Neuronal stem cell (in vitro differentiated cells): ENCODE measurements at regions not wholly inside any gene's neighbourhood (a gene's known extent, or its start where the extent isn't known, plus 50 kb on each side); places are given as distances from the start of the nearest gene placed in this dataset.
A peak's percentile ranks its signal among the peaks of the same experiment; 100 is the strongest.

ENCODE experiments used
- DNase-seq: peaks from one replicate; pipeline ENCODE4 v3.0.0-alpha.2; 2013; ENCODE audit warnings: low spot score
- H2AFZ ChIP-seq: one replicate; pipeline ENCODE4 v1.6.1; 2013; ENCODE audit warnings: mild to moderate bottlenecking, low read length, inconsistent platforms
- H2AK5ac ChIP-seq: 2 replicates; pipeline ENCODE4 v1.6.1; 2013; ENCODE audit warnings: low read depth, mild to moderate bottlenecking, inconsistent platforms, low read length, moderate library complexity, mixed read lengths
- H2BK120ac ChIP-seq: 2 replicates; pipeline ENCODE4 v1.6.1; 2013; ENCODE audit warnings: low read depth, mild to moderate bottlenecking, inconsistent platforms, low read length, moderate library complexity, mixed read lengths
- H2BK12ac ChIP-seq: one replicate; pipeline ENCODE4 v1.6.1; 2013; ENCODE audit warnings: low read length, inconsistent platforms
- H2BK15ac ChIP-seq: 2 replicates; pipeline ENCODE4 v1.6.1; 2013; ENCODE audit warnings: mild to moderate bottlenecking, low read length, inconsistent platforms, mixed read lengths
- H2BK5ac ChIP-seq: one replicate; pipeline ENCODE4 v1.6.1; 2013; ENCODE audit warnings: inconsistent platforms, mild to moderate bottlenecking, low read length, moderate library complexity
- H3K14ac ChIP-seq: one replicate; pipeline ENCODE4 v1.6.1; 2013; ENCODE audit warnings: low read length, inconsistent platforms
- H3K18ac ChIP-seq: 2 replicates; pipeline ENCODE4 v1.6.1; 2013; ENCODE audit warnings: low read length, inconsistent platforms
- H3K23ac ChIP-seq: 2 replicates; pipeline ENCODE4 v1.6.1; 2013; ENCODE audit warnings: low read depth, mild to moderate bottlenecking, mixed read lengths, low read length, inconsistent platforms; ENCODE audit not compliant: poor library complexity
- H3K27ac ChIP-seq: replicated peaks from 3 replicates; pipeline ENCODE4 v1.5.1; 2013; ENCODE audit warnings: low read length, inconsistent platforms
- H3K27me3 ChIP-seq, 3 experiments: 2 replicates each; pipeline ENCODE4 v1.6.1; 2013; ENCODE audit warnings: low read length in 3 of 3, mild to moderate bottlenecking in 2 of 3, inconsistent platforms in 1 of 3, low read depth in 1 of 3, mixed read lengths in 1 of 3, moderate library complexity in 1 of 3; ENCODE audit not compliant: control insufficient read depth in 3 of 3, insufficient read depth in 3 of 3
- H3K36me3 ChIP-seq, 2 donors: replicated peaks in 1 of 2; 2 replicates each; pipeline ENCODE4 v1.6.1; 2013; ENCODE audit warnings: low read length in 2 of 2; ENCODE audit not compliant: control insufficient read depth in 2 of 2, insufficient read depth in 2 of 2
- H3K4ac ChIP-seq: 2 replicates; pipeline ENCODE4 v1.6.1; 2013; ENCODE audit warnings: inconsistent platforms, mild to moderate bottlenecking, low read length, moderate library complexity
- H3K4me1 ChIP-seq, 2 donors: 1 replicate in 1 of 2; 2 replicates in 1 of 2; pipeline ENCODE4 v1.6.1; 2013; ENCODE audit warnings: low read length in 2 of 2, low read depth in 1 of 2; ENCODE audit not compliant: control insufficient read depth in 2 of 2, insufficient read depth in 1 of 2
- H3K4me2 ChIP-seq: one replicate; pipeline ENCODE4 v1.6.1; 2013; ENCODE audit warnings: mild to moderate bottlenecking, low read length, inconsistent platforms; ENCODE audit not compliant: insufficient read depth, poor library complexity, severe bottlenecking
- H3K4me3 ChIP-seq, 2 donors: 2 replicates each; pipeline ENCODE4 v1.5.1; 2013; ENCODE audit warnings: low read length in 2 of 2, mild to moderate bottlenecking in 2 of 2, inconsistent platforms in 1 of 2, moderate library complexity in 1 of 2
- H3K79me1 ChIP-seq: one replicate; pipeline ENCODE4 v1.6.1; 2013; ENCODE audit warnings: low read depth, mild to moderate bottlenecking, inconsistent platforms, low read length, moderate library complexity
- H3K9ac ChIP-seq: one replicate; pipeline ENCODE4 v1.6.1; 2013; ENCODE audit warnings: mild to moderate bottlenecking, low read depth, low read length, inconsistent platforms; ENCODE audit not compliant: poor library complexity
- H3K9me3 ChIP-seq, 2 donors: replicated peaks in 1 of 2; 2 replicates each; pipeline versions ENCODE3 to v1.6.1; 2013; ENCODE audit warnings: low read length in 2 of 2, mild to moderate bottlenecking in 2 of 2, inconsistent platforms in 1 of 2, low read depth in 1 of 2, mixed read lengths in 1 of 2, moderate library complexity in 1 of 2; ENCODE audit not compliant: control insufficient read depth in 2 of 2, insufficient read depth in 1 of 2
- H4K8ac ChIP-seq: one replicate; pipeline ENCODE4 v1.6.1; 2013; ENCODE audit warnings: low read depth, mild to moderate bottlenecking, inconsistent platforms, low read length, moderate library complexity
- H4K91ac ChIP-seq: one replicate; pipeline ENCODE4 v1.6.1; 2013; ENCODE audit warnings: low read length, low read depth, mild to moderate bottlenecking, inconsistent platforms; ENCODE audit not compliant: poor library complexity
- whole genome bisulfite sequencing, 2 donors: extraction: QIAGEN DNeasy Blood & Tissue Kit; methylation state at CpG; one replicate each; pipeline ENCODE4 v1.1.7; 2013; ENCODE audit warnings: missing lambda C conversion rate in 2 of 2, mixed read lengths in 1 of 2; ENCODE audit not compliant: insufficient read length in 2 of 2, insufficient replicate concordance in 1 of 2; ENCODE audit errors: extremely low coverage in 2 of 2; 5-methylcytosine and 5-hydroxymethylcytosine counted together

DNA sequence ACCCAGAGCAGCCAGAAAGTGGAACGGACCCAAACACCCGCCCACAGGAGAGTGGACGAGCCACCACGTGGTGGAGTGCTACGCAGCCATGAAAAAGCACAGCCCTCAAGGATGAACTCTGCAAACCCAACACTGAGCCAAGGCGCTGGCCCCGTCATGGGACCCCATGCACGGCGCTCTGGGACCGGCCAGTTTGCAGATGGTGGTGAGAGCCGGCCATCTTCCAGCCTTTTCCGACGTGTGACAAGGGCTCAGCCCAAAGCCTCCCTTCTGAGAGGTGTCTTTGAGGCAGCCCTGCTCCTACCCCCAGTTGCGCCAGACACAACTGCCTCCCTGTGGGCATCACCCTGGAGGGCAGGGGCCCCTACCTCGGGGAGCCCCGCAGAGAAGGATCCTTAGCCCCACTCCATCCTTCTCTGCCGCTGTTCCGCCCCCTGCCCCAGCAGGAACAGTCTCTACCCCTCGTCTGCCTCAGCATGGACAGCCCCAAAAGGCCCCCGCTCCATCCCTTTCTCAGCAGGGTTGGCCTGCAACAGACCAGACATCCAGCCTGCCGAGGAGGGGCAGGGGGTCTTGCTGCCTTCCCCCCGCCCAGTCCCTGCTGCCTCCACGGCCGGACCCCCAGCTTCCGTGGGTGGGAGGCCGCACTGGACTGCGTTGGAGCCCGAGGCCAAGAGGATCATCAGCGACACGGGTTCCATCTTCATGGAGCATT, 75.7 kb downstream of the MICALL2 start:
- Histone ChIP-seq H2AFZ (no peak overlapping the region), H4K8ac (no peak overlapping the region), H3K36me3 (no peaks in the 10 kb centered on the region), H3K79me1 (peaks cover 2% of the 10 kb centered on the region), H3K4me2 (no peak overlapping the region), H2BK5ac (peak overlapping the region; percentile 82), H2BK12ac (peak overlapping the region; percentile 10), H3K18ac (peak overlapping the region; percentile 38), H3K23ac (peak overlapping the region; percentile 65), H3K27me3 (peaks cover 0 to 42% (median 0%) of the 10 kb centered on the region in 3 experiments), H3K4me3 (no peak overlapping the region), H2AK5ac (peak overlapping the region; percentile 89), H2BK15ac (no peak overlapping the region), H3K27ac (no peak overlapping the region), H4K91ac (no peak overlapping the region), H3K9ac (no peak overlapping the region), H3K9me3 (no peaks in the 10 kb centered on the region), H3K4me1 (no peaks in the 10 kb centered on the region), H3K14ac (peak overlapping the region; percentile 97), H3K4ac (no peak overlapping the region), H2BK120ac (no peak overlapping the region)
- WGBS, 2 donors = no CpG with 5 or more reads among the region's 30 CpGs
- no peak for DNase-seq

- Histone ChIP-seq H3K27ac (no peak overlapping the region), H2BK12ac (no peak overlapping the region), H3K4ac (peak overlapping the region; percentile 66), H3K14ac (no peak overlapping the region), H2AFZ (no peak overlapping the region), H2AK5ac (peak overlapping the region; percentile 89), H3K4me3 (no peak overlapping the region), H3K36me3 (no peaks in the 10 kb centered on the region), H2BK120ac (no peak overlapping the region), H4K8ac (no peak overlapping the region), H2BK5ac (peak overlapping the region; percentile 82), H3K9me3 (no peaks in the 10 kb centered on the region), H3K23ac (peak overlapping the region; percentile 65), H3K4me2 (no peak overlapping the region), H3K18ac (peak overlapping the region; percentile 38), H4K91ac (no peak overlapping the region), H3K4me1 (no peaks in the 10 kb centered on the region), H3K9ac (no peak overlapping the region), H2BK15ac (peak overlapping the region; percentile 67), H3K79me1 (peaks cover 2% of the 10 kb centered on the region), H3K27me3 (peaks cover 0 to 45% (median 0%) of the 10 kb centered on the region in 3 experiments)
- no CpG with 5 or more reads among the region's 21 CpGs for WGBS, 2 donors
- no peak for DNase-seq
These were observed 75.2 kb downstream of the MICALL2 start for GRCh38 chr7:1384113-1384415.
